ENCODE measurements at regions not wholly inside any gene's neighbourhood (a gene's known extent, or its start where the extent isn't known, plus 50 kb on each side); places are given as distances from the start of the nearest gene placed in this dataset.

- WGBS, 2 donors: 72 to 76% methylated on average over 3 of the region's 3 CpGs
- TF ChIP-seq CTCF (IDR thresholded peaks at IDR 0.05): no peak
- no peak for TF ChIP-seq POLR2A (IDR thresholded peaks at IDR 0.05)
- Histone ChIP-seq H3K9me3 (no peaks in the 10 kb centered on the region), H3K27ac (no peak overlapping the region), H3K27me3 (no peaks in the 10 kb centered on the region), H3K4me3 (no peak overlapping the region), H3K4me1 (no peaks in the 10 kb centered on the region), H3K36me3 (replicated peaks in 1 of 2; ENCODE audit: insufficient read depth in 1 of 2, low read depth in 2 of 2) (no peaks in the 10 kb centered on the region)
- intact Hi-C loops (cut with DNase I): no loop called here
- ATAC-seq (no peak), DNase-seq (no peak)
These were observed 136.1 kb upstream of the MYO3A start for GRCh38 chr10:25797888-25798429.

GRCh38 chr10:25804505-25804904 lies 129.5 kb upstream of the MYO3A start:
- no peak for TF ChIP-seq CTCF (IDR thresholded peaks at IDR 0.05)
- TF ChIP-seq POLR2A (IDR thresholded peaks at IDR 0.05): no peak
- intact Hi-C loops (cut with DNase I): no loop called here
- H3K27ac ChIP-seq: no peak overlapping the region
- H3K36me3 ChIP-seq (replicated peaks in 1 of 2; ENCODE audit: insufficient read depth in 1 of 2, low read depth in 2 of 2): no peaks in the 10 kb centered on the region
- WGBS, 2 donors: 40 to 57% methylated on average over 2 of the region's 2 CpGs
- no peak for DNase-seq
- ATAC-seq: no peak
- no peak overlapping the region for H3K4me3 ChIP-seq
- no peaks in the 10 kb centered on the region for H3K9me3 ChIP-seq
- no peaks in the 10 kb centered on the region for H3K27me3 ChIP-seq
- no peaks in the 10 kb centered on the region for H3K4me1 ChIP-seq

GRCh38 chr10:25805986-25806385 lies 128.0 kb upstream of the MYO3A start:
- Histone ChIP-seq H3K9me3 (no peaks in the 10 kb centered on the region), H3K4me3 (no peak overlapping the region), H3K4me1 (no peaks in the 10 kb centered on the region), H3K27ac (no peak overlapping the region), H3K36me3 (replicated peaks in 1 of 2; ENCODE audit: insufficient read depth in 1 of 2, low read depth in 2 of 2) (no peaks in the 10 kb centered on the region), H3K27me3 (no peaks in the 10 kb centered on the region)
- TF ChIP-seq CTCF (IDR thresholded peaks at IDR 0.05) (no peak), POLR2A (IDR thresholded peaks at IDR 0.05) (no peak)
- intact Hi-C loops (cut with DNase I): no loop called here
- DNase-seq: no peak
- 82 to 85% methylated on average over 9 of the region's 9 CpGs for WGBS, 2 donors
- no peak for ATAC-seq

GRCh38 chr10:25808372-25808771 lies 125.7 kb upstream of the MYO3A start:
- no peaks in the 10 kb centered on the region for H3K36me3 ChIP-seq (replicated peaks in 1 of 2; ENCODE audit: insufficient read depth in 1 of 2, low read depth in 2 of 2)
- ATAC-seq (no peak), DNase-seq (no peak)
- intact Hi-C loops (cut with DNase I): no loop called here
- no peak overlapping the region for H3K27ac ChIP-seq
- 53 to 63% methylated on average over 5 of the region's 5 CpGs for WGBS, 2 donors
- no peak for TF ChIP-seq POLR2A (IDR thresholded peaks at IDR 0.05)
- TF ChIP-seq CTCF (IDR thresholded peaks at IDR 0.05): no peak
- H3K27me3 ChIP-seq: no peaks in the 10 kb centered on the region
- H3K4me1 ChIP-seq: no peaks in the 10 kb centered on the region
- H3K4me3 ChIP-seq: no peak overlapping the region
- H3K9me3 ChIP-seq: no peaks in the 10 kb centered on the region

GRCh38 chr10:25811052-25811685 lies 122.9 kb upstream of the MYO3A start:
- intact Hi-C loops (cut with DNase I): no loop called here
- no peak overlapping the region for H3K4me3 ChIP-seq
- WGBS, 2 donors: 55 to 67% methylated on average over 5 of the region's 5 CpGs
- no peak overlapping the region for H3K27ac ChIP-seq
- H3K36me3 ChIP-seq (replicated peaks in 1 of 2; ENCODE audit: insufficient read depth in 1 of 2, low read depth in 2 of 2): no peaks in the 10 kb centered on the region
- no peak for TF ChIP-seq CTCF (IDR thresholded peaks at IDR 0.05)
- TF ChIP-seq POLR2A (IDR thresholded peaks at IDR 0.05): no peak
- H3K9me3 ChIP-seq: no peaks in the 10 kb centered on the region
- H3K27me3 ChIP-seq: no peaks in the 10 kb centered on the region
- DNase-seq (no peak), ATAC-seq (no peak)
- no peaks in the 10 kb centered on the region for H3K4me1 ChIP-seq
